GM20000 (cell line): ENCODE measurements at regions not wholly inside any gene's neighbourhood (a gene's known extent, or its start where the extent isn't known, plus 50 kb on each side); places are given as distances from the start of the nearest gene placed in this dataset.
"Not testable (repeated sequence)": the region's sequence is repeated elsewhere in the genome, so short reads cannot be mapped to it uniquely, and the experiment has no call there.

Source experiments
- DNase-seq: peaks from one replicate; pipeline ENCODE4 v3.0.0; 2012; ENCODE audit warnings: low spot score
- CTCF ChIP-seq: IDR thresholded peaks from 2 replicates; pipeline ENCODE4 v1.5.1; 2012; ENCODE audit warnings: mild to moderate bottlenecking, control low read depth; ENCODE audit errors: extremely low read depth, missing control alignments

GRCh38 chr13:18870557-18870956 is 311.1 kb downstream of the TUBA3C start:
- DNase-seq: not testable (repeated sequence)

- DNase-seq: not testable (repeated sequence)
These were observed 312.3 kb downstream of the TUBA3C start for GRCh38 chr13:18869365-18869764.

- not testable (repeated sequence) for DNase-seq
These were observed 343.5 kb downstream of the TUBA3C start for GRCh38 chr13:18837986-18838629.

- not testable (repeated sequence) for DNase-seq
These were observed 344.4 kb downstream of the TUBA3C start for GRCh38 chr13:18837179-18837745.

GRCh38 chr13:18836371-18837178 is 345.0 kb downstream of the TUBA3C start:
- not testable (repeated sequence) for DNase-seq

- not testable (repeated sequence) for DNase-seq
These were observed 345.9 kb downstream of the TUBA3C start for GRCh38 chr13:18835754-18836153.

GRCh38 chr13:18824678-18825077 is 356.9 kb downstream of the TUBA3C start:
- DNase-seq: not testable (repeated sequence)

GRCh38 chr13:18822655-18823639 is 358.7 kb downstream of the TUBA3C start:
- not testable (repeated sequence) for DNase-seq

GRCh38 chr13:18773988-18774387 is 407.6 kb downstream of the TUBA3C start:
- DNase-seq: not testable (repeated sequence)

- DNase-seq: not testable (repeated sequence)
These were observed 439.9 kb downstream of the TUBA3C start for GRCh38 chr13:18741696-18742095.

GRCh38 chr13:18739310-18739709 is 442.3 kb downstream of the TUBA3C start:
- no peak for TF ChIP-seq CTCF
- DNase-seq: no peak

- DNase-seq: not testable (repeated sequence)
These were observed 443.5 kb downstream of the TUBA3C start for GRCh38 chr13:18738086-18738485.

- DNase-seq: not testable (repeated sequence)
These were observed 454.5 kb downstream of the TUBA3C start for GRCh38 chr13:18727138-18727537.

- DNase-seq: not testable (repeated sequence)
These were observed 455.1 kb downstream of the TUBA3C start for GRCh38 chr13:18726524-18726923.

- not testable (repeated sequence) for DNase-seq
These were observed 456.3 kb downstream of the TUBA3C start for GRCh38 chr13:18725242-18725822.
